ENCODE measurements at regions not wholly inside any gene's neighbourhood (a gene's known extent, or its start where the extent isn't known, plus 50 kb on each side); places are given as distances from the start of the nearest gene placed in this dataset.

GRCh38 chr5:116806836-116807235 is 232.2 kb upstream of the SEMA6A start:
- ChIA-PET CTCF (no interaction called here), POLR2A (no interaction called here)
- DNase-seq (ENCODE audit: extremely low spot score): no peak
- TF ChIP-seq CTCF (IDR thresholded peaks at IDR 0.05; ENCODE audit: control extremely low read depth, extremely low read depth, low read depth, missing control alignments): no peak

- POLR2A ChIA-PET: no interaction called here
- TF ChIP-seq CTCF (IDR thresholded peaks at IDR 0.05; ENCODE audit: control extremely low read depth, extremely low read depth, low read depth, missing control alignments): no peak
- CTCF ChIA-PET: no interaction called here
- DNase-seq (ENCODE audit: extremely low spot score): no peak
Measured at GRCh38 chr5:116799401-116799800, 224.8 kb upstream of the SEMA6A start.

- CTCF ChIA-PET: interaction anchor here (1.3 kb wide), 1 partner anchor 9 kb away, joined by 4 read pairs; no protein-coding TSS in a partner anchor
- POLR2A ChIA-PET: no interaction called here
Measured at GRCh38 chr5:116795189-116795588, 220.6 kb upstream of the SEMA6A start.

GRCh38 chr5:116789522-116789921 is 214.9 kb upstream of the SEMA6A start:
- ChIA-PET POLR2A (no interaction called here), CTCF (interaction anchor here (0.8 to 2.4 kb wide), 3 partner anchors 11 to 16 kb away, joined by 3 to 7 read pairs (median 5); no protein-coding TSS in a partner anchor)
- no peak for TF ChIP-seq CTCF (IDR thresholded peaks at IDR 0.05; ENCODE audit: control extremely low read depth, extremely low read depth, low read depth, missing control alignments)
- DNase-seq (ENCODE audit: extremely low spot score): no peak

More at GRCh38 chr5:116795189-116795588, 220.6 kb upstream of the SEMA6A start:
- no peak for TF ChIP-seq CTCF (IDR thresholded peaks at IDR 0.05; ENCODE audit: control extremely low read depth, extremely low read depth, low read depth, missing control alignments)
- DNase-seq (ENCODE audit: extremely low spot score): no peak

- TF ChIP-seq CTCF (IDR thresholded peaks at IDR 0.05; ENCODE audit: control extremely low read depth, extremely low read depth, low read depth, missing control alignments): no peak
- DNase-seq (ENCODE audit: extremely low spot score): no peak
- CTCF ChIA-PET: interaction anchor here (0.8 to 2.4 kb wide), 3 partner anchors 10 to 17 kb away, joined by 3 to 7 read pairs (median 5); no protein-coding TSS in a partner anchor
- POLR2A ChIA-PET: no interaction called here
Measured at GRCh38 chr5:116788851-116789403, 214.3 kb upstream of the SEMA6A start.

GRCh38 chr5:116787570-116787969 is 212.9 kb upstream of the SEMA6A start:
- ChIA-PET POLR2A (no interaction called here), CTCF (interaction anchor here (1.1 kb wide), 1 partner anchor 97 kb away, joined by 3 read pairs; no protein-coding TSS in a partner anchor)
- no peak for DNase-seq (ENCODE audit: extremely low spot score)
- no peak for TF ChIP-seq CTCF (IDR thresholded peaks at IDR 0.05; ENCODE audit: control extremely low read depth, extremely low read depth, low read depth, missing control alignments)
